Limb (tissue), 2 donors: ENCODE measurements at regions not wholly inside any gene's neighbourhood (a gene's known extent, or its start where the extent isn't known, plus 50 kb on each side); places are given as distances from the start of the nearest gene placed in this dataset.
A peak's percentile ranks its signal among the peaks of the same experiment; 100 is the strongest.
"Not testable (repeated sequence)": the region's sequence is repeated elsewhere in the genome, so short reads cannot be mapped to it uniquely, and the experiment has no call there.

Source experiments
- DNase-seq, 2 donors: peaks; one replicate each; pipeline ENCODE4 v3.0.0-alpha.2; 2016; ENCODE audit errors: extremely low spot score in 2 of 2

- DNase-seq = no peak
Measured at GRCh38 chr3:177249203-177249602, 51.9 kb upstream of the TBL1XR1 start.

- no peak for DNase-seq
Measured at GRCh38 chr3:177250151-177250550, 52.9 kb upstream of the TBL1XR1 start.

- DNase-seq = no peak
Measured at GRCh38 chr3:177251755-177252154, 54.5 kb upstream of the TBL1XR1 start.

GRCh38 chr3:177257006-177257405 is 59.7 kb upstream of the TBL1XR1 start:
- no peak for DNase-seq

GRCh38 chr3:177257625-177258024 is 60.3 kb upstream of the TBL1XR1 start:
- no peak for DNase-seq

GRCh38 chr3:177262396-177262795 is 65.1 kb upstream of the TBL1XR1 start:
- DNase-seq = no peak

- DNase-seq = no peak
Measured at GRCh38 chr3:177263615-177264368, 66.5 kb upstream of the TBL1XR1 start.

- not testable (repeated sequence) for DNase-seq
Measured at GRCh38 chr3:177271811-177272501, 74.7 kb upstream of the TBL1XR1 start.

GRCh38 chr3:177278016-177278415 is 80.7 kb upstream of the TBL1XR1 start:
- DNase-seq = no peak

GRCh38 chr3:177279118-177279815 is 82.0 kb upstream of the TBL1XR1 start:
- DNase-seq = no peak

- DNase-seq = no peak
Measured at GRCh38 chr3:177281292-177282118, 84.2 kb upstream of the TBL1XR1 start.

- DNase-seq = no peak
Measured at GRCh38 chr3:177282119-177282655, 84.9 kb upstream of the TBL1XR1 start.

- DNase-seq = no peak
Measured at GRCh38 chr3:177283983-177284382, 86.7 kb upstream of the TBL1XR1 start.

- no peak for DNase-seq
Measured at GRCh38 chr3:177284383-177284881, 87.2 kb upstream of the TBL1XR1 start.

- no peak for DNase-seq
Measured at GRCh38 chr3:177286034-177286433, 88.8 kb upstream of the TBL1XR1 start.

GRCh38 chr3:177287231-177287630 is 89.9 kb upstream of the TBL1XR1 start:
- DNase-seq = no peak

GRCh38 chr3:177290633-177291032 is 93.4 kb upstream of the TBL1XR1 start:
- no peak for DNase-seq

GRCh38 chr3:177294221-177294620 is 96.9 kb upstream of the TBL1XR1 start:
- DNase-seq = peak in 1 of 2 donors; percentile 22

- no peak for DNase-seq
Measured at GRCh38 chr3:177295116-177295515, 97.8 kb upstream of the TBL1XR1 start.

- DNase-seq = no peak
Measured at GRCh38 chr3:177299250-177299649, 102.0 kb upstream of the TBL1XR1 start.
